NCI-H1048 (cell line): ENCODE measurements at regions not wholly inside any gene's neighbourhood (a gene's known extent, or its start where the extent isn't known, plus 50 kb on each side); places are given as distances from the start of the nearest gene placed in this dataset.
"Not testable (repeated sequence)": the region's sequence is repeated elsewhere in the genome, so short reads cannot be mapped to it uniquely, and the experiment has no call there.

ENCODE experiments used
- DNase-seq: peaks from one replicate; lab custom pipeline; 2025; lab: John Stamatoyannopoulos, UW

DNA sequence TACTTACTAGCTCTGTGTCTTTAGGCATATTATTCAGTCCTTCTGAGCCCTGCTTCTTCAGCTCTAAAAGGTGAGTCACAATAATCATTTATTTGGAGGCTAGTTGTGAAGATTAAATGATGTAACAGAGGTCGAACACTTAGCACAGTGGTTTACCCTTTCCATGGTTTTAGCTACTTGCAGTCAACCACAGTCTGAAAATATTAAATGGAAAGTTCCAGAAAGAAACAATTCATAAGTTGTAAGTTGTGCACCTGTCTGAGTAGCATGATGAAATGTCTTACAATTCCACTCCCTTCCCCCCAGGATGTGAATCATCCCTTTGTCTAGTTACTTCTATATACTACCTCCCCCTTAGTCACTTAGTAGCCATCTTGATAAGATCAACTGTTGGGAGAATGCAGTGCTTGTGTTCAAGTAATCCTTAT lies 217.6 kb upstream of the THUMPD2 start:
- DNase-seq: no peak

GRCh38 chr2:39995005-39995737 lies 216.1 kb upstream of the THUMPD2 start:
- no peak for DNase-seq

GRCh38 chr2:39994151-39994550 lies 215.1 kb upstream of the THUMPD2 start:
- no peak for DNase-seq

- DNase-seq: no peak
Measured at GRCh38 chr2:39991298-39991697, 212.2 kb upstream of the THUMPD2 start.

GRCh38 chr2:39990335-39990900 lies 211.4 kb upstream of the THUMPD2 start:
- DNase-seq: no peak

DNA sequence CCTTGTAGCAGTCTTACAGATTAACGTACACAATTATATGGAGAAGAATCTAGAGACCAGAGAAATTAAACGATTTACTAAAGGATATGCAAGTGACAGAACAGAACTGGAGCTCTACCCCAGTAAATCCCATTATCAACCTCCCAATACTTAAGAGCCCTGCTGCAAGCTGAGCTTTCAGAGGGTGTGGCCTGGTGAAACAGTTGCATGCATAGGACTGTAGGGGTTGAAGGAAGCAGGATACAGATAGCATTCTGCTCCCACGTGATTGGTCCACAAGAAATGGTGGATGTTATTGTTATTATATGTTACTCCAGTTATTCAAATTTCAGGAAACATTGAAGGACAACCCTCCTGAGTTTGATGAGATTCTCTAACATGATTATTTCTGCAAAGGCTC lies 210.8 kb upstream of the THUMPD2 start:
- DNase-seq: no peak

GRCh38 chr2:39981883-39982311 lies 202.8 kb upstream of the THUMPD2 start:
- DNase-seq: no peak

GRCh38 chr2:39975476-39976020 lies 196.5 kb upstream of the THUMPD2 start:
- no peak for DNase-seq

- no peak for DNase-seq
Measured at GRCh38 chr2:39968037-39968436, 189.0 kb upstream of the THUMPD2 start.

DNA sequence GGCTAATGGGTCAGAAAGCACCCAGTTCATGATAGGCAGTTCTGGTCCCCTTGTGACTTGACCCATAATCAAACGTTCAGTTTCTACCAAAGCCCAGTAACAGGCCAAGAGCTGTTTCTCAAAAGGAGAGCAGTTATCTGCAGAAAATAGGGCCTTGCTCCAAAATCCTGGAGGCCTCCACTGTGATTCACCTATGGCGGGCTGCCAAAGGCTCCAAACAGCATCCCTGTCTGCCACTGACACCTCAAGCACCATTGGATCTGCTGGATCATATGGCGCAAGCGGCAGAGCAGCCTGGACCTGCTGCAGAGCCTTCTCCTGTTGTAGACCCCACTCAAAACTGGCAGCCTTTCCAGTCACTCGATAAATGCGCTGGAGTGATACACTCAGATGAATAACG lies 181.6 kb upstream of the THUMPD2 start:
- not testable (repeated sequence) for DNase-seq

- no peak for DNase-seq
Measured at GRCh38 chr2:39954346-39954745, 175.3 kb upstream of the THUMPD2 start.

DNA sequence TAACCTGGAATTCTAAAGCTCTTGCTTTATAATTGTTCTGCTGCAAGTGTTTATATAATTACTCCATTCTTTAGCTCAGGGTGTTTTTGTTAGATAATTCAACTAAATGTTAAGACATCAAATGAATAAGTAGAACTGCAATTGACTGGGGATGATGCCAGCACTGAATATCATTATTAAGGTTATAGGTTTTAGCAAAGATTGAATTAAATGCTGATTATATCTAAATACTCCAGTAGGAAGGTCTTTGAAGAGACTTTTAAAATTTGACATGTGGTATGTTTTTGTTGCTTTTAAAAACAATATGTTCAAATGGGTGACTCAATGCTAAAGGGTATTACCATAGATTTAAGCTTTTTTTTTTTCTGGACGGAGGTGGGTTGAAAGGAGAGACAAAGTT lies 170.1 kb upstream of the THUMPD2 start:
- DNase-seq: no peak

- no peak for DNase-seq
Measured at GRCh38 chr2:39948016-39948719, 169.1 kb upstream of the THUMPD2 start.

DNA sequence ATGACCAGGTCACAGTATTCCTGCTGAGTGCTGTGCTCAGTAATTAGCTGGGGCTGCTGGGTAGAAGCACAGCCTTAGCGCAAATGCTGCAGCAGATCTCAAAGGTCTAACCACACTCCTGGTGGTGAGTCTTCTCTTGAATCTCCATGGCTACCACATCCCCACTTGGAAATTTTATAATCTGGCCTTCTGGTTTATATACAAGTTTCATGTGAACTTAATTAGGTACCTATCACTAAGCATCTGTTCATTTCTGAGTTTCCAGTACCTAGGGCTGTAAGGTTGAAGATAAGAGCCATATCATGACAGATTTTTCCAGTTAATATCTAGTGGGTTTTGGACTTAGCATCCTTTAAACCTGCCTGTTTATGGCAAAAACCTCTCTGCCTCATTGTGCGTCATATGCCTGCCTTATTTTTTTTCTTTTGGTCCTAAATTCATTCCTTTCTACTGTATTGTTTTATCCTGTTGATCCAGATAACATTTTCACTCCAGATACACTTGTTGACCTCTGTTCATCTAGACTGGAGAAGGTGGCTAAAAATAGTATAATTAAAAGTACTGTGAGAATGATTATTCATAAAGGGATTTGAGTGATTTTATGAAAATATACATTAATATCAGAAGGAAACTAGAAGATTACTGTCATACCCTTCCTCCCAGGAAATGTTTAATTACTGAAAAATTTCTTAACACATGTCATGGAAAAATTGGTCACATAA lies 168.4 kb upstream of the THUMPD2 start:
- no peak for DNase-seq

DNA sequence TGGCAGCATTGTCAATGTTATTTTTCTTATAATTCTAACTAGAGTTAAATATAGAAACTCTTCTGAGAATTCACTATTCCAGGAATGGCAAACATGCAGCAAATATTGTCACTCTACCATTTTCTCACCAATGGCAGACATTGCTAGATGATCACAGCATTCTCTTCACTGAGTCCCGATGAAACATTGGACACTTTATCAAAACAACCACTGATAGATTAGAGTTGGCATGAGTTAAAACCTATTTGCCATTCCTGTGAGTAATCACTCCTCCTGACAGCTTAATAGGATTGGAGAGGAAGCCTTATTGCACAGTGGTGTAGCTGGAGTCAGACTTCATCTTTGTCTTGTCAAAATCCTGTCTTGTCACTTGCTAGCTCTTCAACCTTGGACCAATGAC lies 163.9 kb upstream of the THUMPD2 start:
- DNase-seq: no peak

DNA sequence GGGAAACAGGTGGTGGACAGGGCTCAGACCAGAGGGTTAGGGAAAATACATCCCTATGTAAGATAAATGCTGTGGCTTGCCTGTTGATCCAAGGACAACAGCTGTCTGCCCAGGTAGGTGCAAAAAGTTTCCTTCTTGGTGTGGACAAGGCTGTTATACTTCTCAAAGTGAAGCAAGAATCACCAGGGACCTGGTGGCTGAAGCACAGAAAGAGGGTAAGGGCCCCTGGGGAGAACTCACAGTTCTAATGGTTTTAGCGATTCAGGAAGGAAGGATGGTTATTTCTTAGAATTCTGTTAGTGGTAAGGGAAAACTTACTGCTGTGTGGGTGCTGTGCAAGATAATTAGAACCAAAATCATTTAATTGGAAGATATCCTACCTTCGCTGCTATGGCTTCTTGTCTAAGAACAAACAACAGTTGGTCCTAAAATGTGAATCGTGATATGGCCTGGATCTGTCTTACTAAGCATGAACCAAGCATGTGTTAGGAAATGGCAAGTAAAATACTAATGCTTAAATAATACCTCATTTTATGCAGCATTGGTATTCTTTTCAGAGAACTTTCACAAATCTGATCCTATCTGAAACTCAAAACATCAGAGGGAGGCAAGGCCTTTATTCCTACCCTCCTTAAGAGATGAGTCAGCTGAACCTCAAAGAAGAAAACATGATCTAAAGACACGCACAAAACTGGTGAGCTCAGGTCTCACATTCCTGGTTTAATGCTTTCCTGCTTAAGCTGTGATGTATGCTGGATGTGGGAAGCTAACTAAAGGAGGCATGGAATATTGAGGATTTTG lies 159.2 kb upstream of the THUMPD2 start:
- no peak for DNase-seq

DNA sequence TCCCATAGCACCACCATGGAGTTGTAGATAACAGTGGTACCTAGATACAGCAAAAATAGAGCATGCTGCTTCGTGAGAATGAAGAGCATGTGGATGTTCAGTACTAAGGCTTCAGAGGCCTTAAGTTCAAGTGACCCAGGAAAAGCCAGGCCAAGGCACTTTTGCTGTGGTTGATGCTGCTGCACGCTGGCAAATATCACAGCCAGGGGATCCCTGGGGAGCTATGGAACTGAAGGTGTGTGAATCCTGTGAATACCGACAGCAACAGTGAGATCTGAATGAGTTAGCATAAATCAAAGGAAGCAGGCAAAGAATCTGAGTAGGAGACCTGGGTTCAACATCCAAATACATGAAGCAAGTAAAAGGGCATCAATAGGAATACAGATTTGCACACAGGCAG lies 158.6 kb upstream of the THUMPD2 start:
- no peak for DNase-seq

DNA sequence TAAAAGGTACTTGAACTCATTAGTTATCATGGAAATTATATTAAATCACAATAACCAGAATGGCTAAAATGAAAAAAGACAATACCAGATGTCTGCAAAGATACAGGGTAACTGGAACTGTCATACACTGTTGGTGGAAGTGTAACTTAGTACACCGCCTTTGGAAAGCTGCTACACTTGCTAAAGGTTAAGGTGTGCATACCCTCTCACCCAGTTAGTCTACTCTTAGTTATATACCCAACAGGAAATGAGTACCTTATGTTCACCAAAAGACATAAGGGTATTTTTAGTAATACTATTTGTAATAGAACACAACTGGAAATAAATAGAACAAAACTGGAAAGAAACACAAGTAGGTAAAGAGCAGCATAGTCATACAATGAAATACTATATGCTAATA lies 155.8 kb upstream of the THUMPD2 start:
- no peak for DNase-seq

DNA sequence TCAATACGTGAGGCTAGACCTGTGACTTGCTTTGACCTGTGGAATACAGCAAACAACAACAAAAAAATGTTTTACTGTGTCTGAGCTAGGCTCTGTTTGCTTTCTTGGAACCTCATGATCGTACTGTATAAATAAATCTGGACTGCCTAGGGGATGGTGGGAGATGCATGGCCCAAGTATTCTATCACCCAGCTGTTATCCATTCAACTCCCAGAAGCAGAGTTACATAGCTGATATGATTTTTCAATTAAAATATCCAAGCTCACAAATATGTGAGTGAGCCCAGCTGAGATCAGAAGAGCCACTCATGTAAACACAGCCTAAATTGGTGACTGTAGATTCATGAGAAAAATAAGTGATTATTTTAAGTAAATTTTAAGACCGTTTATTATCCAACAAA lies 154.1 kb upstream of the THUMPD2 start:
- DNase-seq: no peak

GRCh38 chr2:39932198-39932597 lies 153.1 kb upstream of the THUMPD2 start:
- no peak for DNase-seq

- DNase-seq: no peak
Measured at GRCh38 chr2:39930175-39930917, 151.3 kb upstream of the THUMPD2 start.
